ENCODE measurements at regions not wholly inside any gene's neighbourhood (a gene's known extent, or its start where the extent isn't known, plus 50 kb on each side); places are given as distances from the start of the nearest gene placed in this dataset.

DNA sequence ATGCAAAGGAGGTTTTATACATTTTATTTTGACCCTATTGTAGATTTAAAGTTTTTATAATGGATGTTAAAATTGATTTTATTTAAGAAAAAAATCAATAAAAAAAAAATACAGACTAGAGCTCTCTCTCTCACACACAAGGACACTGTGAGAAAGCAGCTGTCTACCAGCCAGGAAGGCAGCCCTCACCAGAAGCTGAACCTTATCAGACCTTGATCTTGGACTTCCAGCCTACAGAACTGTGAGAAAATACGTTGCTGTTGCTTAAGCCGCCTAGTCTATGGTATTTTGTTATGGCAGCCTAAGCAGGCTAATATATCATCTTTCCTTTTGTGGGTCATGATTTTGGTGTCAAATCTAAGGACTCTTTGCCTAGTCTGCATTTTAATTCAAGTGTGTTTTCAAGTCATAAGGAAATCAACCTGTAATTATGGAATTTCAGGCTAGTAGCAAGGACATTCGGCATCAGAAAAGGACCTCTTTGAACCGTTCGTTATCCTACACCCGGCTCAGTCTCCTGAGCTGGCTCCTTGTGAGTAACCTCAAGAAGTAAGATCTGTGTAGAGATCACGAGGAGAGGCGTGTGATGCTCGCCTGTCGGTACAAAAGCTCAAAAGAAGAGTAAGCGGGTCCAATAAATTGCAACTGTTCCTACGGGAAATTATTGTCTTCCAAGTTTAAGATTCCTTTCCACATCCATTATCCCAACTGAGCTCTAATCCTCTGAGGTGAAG is 98.2 kb downstream of the PDCL3 start:
- TF ChIP-seq, protein P1, sequence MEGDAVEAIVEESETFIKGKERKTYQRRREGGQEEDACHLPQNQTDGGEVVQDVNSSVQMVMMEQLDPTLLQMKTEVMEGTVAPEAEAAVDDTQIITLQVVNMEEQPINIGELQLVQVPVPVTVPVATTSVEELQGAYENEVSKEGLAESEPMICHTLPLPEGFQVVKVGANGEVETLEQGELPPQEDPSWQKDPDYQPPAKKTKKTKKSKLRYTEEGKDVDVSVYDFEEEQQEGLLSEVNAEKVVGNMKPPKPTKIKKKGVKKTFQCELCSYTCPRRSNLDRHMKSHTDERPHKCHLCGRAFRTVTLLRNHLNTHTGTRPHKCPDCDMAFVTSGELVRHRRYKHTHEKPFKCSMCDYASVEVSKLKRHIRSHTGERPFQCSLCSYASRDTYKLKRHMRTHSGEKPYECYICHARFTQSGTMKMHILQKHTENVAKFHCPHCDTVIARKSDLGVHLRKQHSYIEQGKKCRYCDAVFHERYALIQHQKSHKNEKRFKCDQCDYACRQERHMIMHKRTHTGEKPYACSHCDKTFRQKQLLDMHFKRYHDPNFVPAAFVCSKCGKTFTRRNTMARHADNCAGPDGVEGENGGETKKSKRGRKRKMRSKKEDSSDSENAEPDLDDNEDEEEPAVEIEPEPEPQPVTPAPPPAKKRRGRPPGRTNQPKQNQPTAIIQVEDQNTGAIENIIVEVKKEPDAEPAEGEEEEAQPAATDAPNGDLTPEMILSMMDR (IDR thresholded peaks at IDR 0.05), result no peak
- Histone ChIP-seq H3K27me3 (no peaks in the 10 kb centered on the region), H3K27ac (no peak overlapping the region), H3K4me3 (no peak overlapping the region), H3K4me1 (no peaks in the 10 kb centered on the region), H3K9me3 (no peaks in the 10 kb centered on the region), H3K36me3 (no peaks in the 10 kb centered on the region)
- intact Hi-C loops (cut with DNase I; ENCODE audit: low total_unique reads), result no loop called here
- no peak for DNase-seq

DNA sequence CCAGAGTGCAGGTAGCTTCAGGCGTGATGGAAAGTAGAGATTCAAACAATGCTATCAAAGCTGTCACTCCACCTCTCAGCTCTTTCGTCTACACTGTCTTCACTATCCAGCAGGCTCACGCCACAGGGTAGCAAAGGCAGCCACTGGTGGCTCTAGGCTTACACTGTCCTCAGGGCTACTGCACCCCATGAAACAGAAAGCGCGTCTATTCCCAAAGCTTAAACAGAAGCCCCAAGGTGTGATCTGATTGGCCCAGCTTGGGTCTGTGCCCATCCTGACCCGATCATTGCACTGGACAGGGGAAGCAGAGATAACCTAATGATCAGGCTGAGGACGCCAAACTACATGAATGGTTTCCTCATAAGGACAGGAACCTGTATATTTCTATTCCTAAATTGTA is 100.1 kb downstream of the PDCL3 start:
- DNase-seq, result no peak
- H3K4me1 ChIP-seq, result no peaks in the 10 kb centered on the region
- no peaks in the 10 kb centered on the region for H3K36me3 ChIP-seq
- H3K27ac ChIP-seq, result no peak overlapping the region
- no peaks in the 10 kb centered on the region for H3K27me3 ChIP-seq
- no peaks in the 10 kb centered on the region for H3K9me3 ChIP-seq
- intact Hi-C loops (cut with DNase I; ENCODE audit: low total_unique reads), result no loop called here
- TF ChIP-seq, protein P1 (IDR thresholded peaks at IDR 0.05), result no peak
- no peak overlapping the region for H3K4me3 ChIP-seq

DNA sequence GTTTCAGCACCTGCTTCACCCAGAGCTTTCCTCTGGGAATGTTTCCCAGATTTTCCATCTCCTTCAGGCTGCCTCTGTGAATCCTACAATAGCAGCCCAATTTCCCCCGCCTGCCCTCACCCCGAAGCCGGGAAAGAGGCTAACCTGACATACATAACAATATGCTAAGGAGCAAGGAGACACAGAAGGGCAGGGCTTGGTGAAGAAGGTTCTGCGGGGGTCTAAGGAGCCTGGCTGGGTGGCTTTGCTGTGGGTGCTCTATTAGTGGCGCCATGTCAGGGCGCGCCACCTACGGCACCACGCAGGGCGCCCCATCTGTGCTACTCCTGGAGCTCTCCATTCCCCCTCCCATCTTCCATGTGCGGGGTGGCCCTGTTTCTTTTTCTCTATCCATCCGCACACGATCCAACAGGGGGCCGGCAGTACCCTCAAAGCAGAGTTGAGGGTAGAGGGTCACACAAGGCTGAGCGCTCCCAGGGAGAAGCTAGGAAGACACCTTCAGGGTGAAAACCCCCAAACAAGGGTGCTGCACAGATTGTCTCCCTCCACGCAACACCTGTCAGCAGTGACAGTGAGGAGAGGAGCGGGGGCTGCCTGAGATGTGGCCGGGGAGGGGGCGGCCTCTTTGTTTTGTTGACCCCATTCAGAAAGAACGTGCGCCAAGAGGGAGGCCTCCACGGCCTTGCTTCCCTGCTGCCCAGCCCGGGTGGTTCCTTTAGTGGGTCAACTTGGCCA is 101.4 kb downstream of the PDCL3 start:
- Histone ChIP-seq H3K9me3 (no peaks in the 10 kb centered on the region), H3K4me1 (no peaks in the 10 kb centered on the region), H3K27me3 (no peaks in the 10 kb centered on the region), H3K27ac (no peak overlapping the region), H3K4me3 (no peak overlapping the region), H3K36me3 (no peaks in the 10 kb centered on the region)
- TF ChIP-seq, protein P1 (IDR thresholded peaks at IDR 0.05), result no peak
- intact Hi-C loops (cut with DNase I; ENCODE audit: low total_unique reads), result no loop called here
- no peak for DNase-seq

DNA sequence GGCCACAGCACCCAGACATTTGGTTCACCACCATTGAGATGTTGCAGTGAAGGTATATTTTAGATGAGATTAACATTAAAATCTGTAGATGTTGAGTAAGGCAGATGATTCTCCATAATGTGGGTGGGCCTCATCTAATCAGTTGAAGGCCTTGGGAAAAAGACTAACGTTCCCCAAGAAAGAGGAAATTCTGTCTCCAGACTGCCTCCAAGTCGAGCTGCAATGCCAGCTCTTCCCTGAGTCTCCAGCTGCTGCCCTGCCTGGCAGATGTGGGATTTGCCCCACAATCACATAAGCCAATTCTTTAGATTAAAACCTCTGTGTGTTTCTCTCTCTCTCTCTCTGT is 101.9 kb downstream of the PDCL3 start:
- H3K9me3 ChIP-seq, result no peaks in the 10 kb centered on the region
- no peaks in the 10 kb centered on the region for H3K4me1 ChIP-seq
- no peaks in the 10 kb centered on the region for H3K27me3 ChIP-seq
- H3K36me3 ChIP-seq, result no peaks in the 10 kb centered on the region
- TF ChIP-seq, protein P1 (IDR thresholded peaks at IDR 0.05), result no peak
- no peak overlapping the region for H3K4me3 ChIP-seq
- intact Hi-C loops (cut with DNase I; ENCODE audit: low total_unique reads), result no loop called here
- H3K27ac ChIP-seq, result no peak overlapping the region
- DNase-seq, result no peak

DNA sequence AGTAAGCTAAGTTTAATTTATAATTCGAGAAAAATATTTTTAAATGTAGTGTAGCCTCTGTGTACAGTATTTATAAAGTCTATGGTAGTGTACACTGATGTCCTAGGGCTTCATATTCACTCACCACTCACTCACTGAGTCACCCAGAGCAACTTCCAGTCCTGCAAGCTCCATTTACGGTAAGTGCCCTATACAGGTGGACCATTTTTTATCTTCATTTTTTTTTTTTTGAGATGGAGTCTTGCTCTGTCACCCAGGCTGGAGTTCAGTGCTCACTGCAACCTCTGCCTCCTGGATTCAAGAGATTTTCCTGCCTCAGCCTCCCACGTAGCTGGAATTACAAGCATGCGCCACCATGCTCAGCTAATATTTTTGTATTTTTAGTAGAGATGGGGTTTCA is 104.2 kb downstream of the PDCL3 start:
- intact Hi-C loops (cut with DNase I; ENCODE audit: low total_unique reads), result no loop called here
- Histone ChIP-seq H3K4me3 (no peak overlapping the region), H3K9me3 (no peaks in the 10 kb centered on the region), H3K36me3 (no peaks in the 10 kb centered on the region), H3K27ac (no peak overlapping the region), H3K4me1 (no peaks in the 10 kb centered on the region), H3K27me3 (no peaks in the 10 kb centered on the region)
- TF ChIP-seq, protein P1 (IDR thresholded peaks at IDR 0.05), result no peak
- no peak for DNase-seq

All from tibial artery (tissue), 4 donors.